HCT116 (cell line): ENCODE measurements at regions not wholly inside any gene's neighbourhood (a gene's known extent, or its start where the extent isn't known, plus 50 kb on each side); places are given as distances from the start of the nearest gene placed in this dataset.

ENCODE experiments used
- ATAC-seq: fragments of 200-7000 bp; cut with Tn5 transposase; 2 replicates; pipeline ENCODE4 v1.9.1; 2020; ENCODE audit warnings: mild to moderate bottlenecking, moderate library complexity
- BruUV-seq: library from RNA; stranded (reverse); fragments of 400-500 nt; replicated peaks from 2 replicates; lab custom pipeline; 2021; lab: Mats Ljungman, UMichigan
- CTCF ChIA-PET: fragments of 300-600 bp; sonication (Branson Sonifier 250); formaldehyde crosslinking; loops from one replicate; lab custom pipeline; 2021; ENCODE audit warnings: antibody characterized with exemption; lab: Charles Lee
- POLR2A ChIA-PET: fragments of 300-600, 350-600 bp; sonication (Branson Sonifier 250); formaldehyde crosslinking; loops from one replicate; lab custom pipeline; 2021; ENCODE audit warnings: antibody characterized with exemption; lab: Charles Lee
- RAD21 ChIA-PET, 2 experiments: fragments of 300-600 bp; sonication (Branson Sonifier 250); formaldehyde crosslinking; loops; one replicate each; lab custom pipeline; 2023; ENCODE audit warnings: low total read pairs in 2 of 2; ENCODE audit not compliant: uncharacterized antibody in 2 of 2, unreplicated experiment in 2 of 2, low non-redundant PET in 1 of 2; lab: Charles Lee
- DNase-seq: peaks from one replicate; pipeline ENCODE4 v3.0.0-alpha.2; 2010; ENCODE audit warnings: low read depth, low spot score
- H2AFZ ChIP-seq: fragments of 200-600 bp; shearing (Covaris generic), sonication (generic); 2 replicates; pipeline ENCODE4 v1.6.1; 2017; ENCODE audit warnings: low read depth, mixed run types, mixed read lengths, antibody characterized with exemption, low read length; ENCODE audit not compliant: poor library complexity, severe bottlenecking
- H3K27ac ChIP-seq: 2 replicates; pipeline ENCODE4 v1.5.1; 2012; ENCODE audit warnings: low read depth, low read length
- H3K27me3 ChIP-seq: fragments of 200-600 bp; sonication (generic); 2 replicates; pipeline ENCODE4 v1.6.1; 2016; ENCODE audit warnings: mixed run types, low read length, mixed read lengths; ENCODE audit not compliant: insufficient read depth
- H3K36me3 ChIP-seq, 2 experiments: fragments of 200-500 bp in 1 of 2; fragments of 200-600 bp in 1 of 2; sonication (Bioruptor generic) in 1 of 2; sonication (generic) in 1 of 2; 2 replicates each; pipeline versions ENCODE4 v1.5.1 to v1.6.1; 2014 to 2016; ENCODE audit warnings: low read length in 2 of 2, inconsistent platforms in 1 of 2, mixed read lengths in 1 of 2, mixed run types in 1 of 2; ENCODE audit not compliant: insufficient read depth in 2 of 2, control insufficient read depth in 1 of 2
- H3K4me1 ChIP-seq, 2 experiments: fragments of 200-600 bp in 1 of 2; sonication (generic) in 1 of 2; 2 replicates each; pipeline versions ENCODE4 v1.5.1 to v1.6.1; 2012 to 2017; ENCODE audit warnings: low read length in 2 of 2, inconsistent platforms in 1 of 2, mild to moderate bottlenecking in 1 of 2, mixed read lengths in 1 of 2, mixed run types in 1 of 2, moderate library complexity in 1 of 2; ENCODE audit not compliant: insufficient read depth in 2 of 2, control insufficient read depth in 1 of 2
- H3K4me2 ChIP-seq: fragments of 200-600 bp; sonication (generic); 2 replicates; pipeline ENCODE4 v1.6.1; 2017; ENCODE audit warnings: mixed run types, low read length, mixed read lengths
- H3K4me3 ChIP-seq, 2 experiments: fragments of 200-600 bp in 1 of 2; sonication (generic) in 1 of 2; replicated peaks in 1 of 2; 2 replicates each; pipeline ENCODE4 v1.5.1; 2011 to 2016; ENCODE audit warnings: low read length in 2 of 2, control low read depth in 1 of 2, low read depth in 1 of 2, mild to moderate bottlenecking in 1 of 2, mixed read lengths in 1 of 2, mixed run types in 1 of 2
- H3K79me2 ChIP-seq: fragments of 200-600 bp; sonication (generic); 2 replicates; pipeline ENCODE4 v1.6.1; 2017; ENCODE audit warnings: mild to moderate bottlenecking, mixed run types, low read length, moderate library complexity, mixed read lengths; ENCODE audit not compliant: insufficient read depth
- H3K9ac ChIP-seq: fragments of 200-600 bp; sonication (generic); 2 replicates; pipeline ENCODE4 v1.6.1; 2016; ENCODE audit warnings: low read length, mixed read lengths
- H3K9me2 ChIP-seq: fragments of 200-600 bp; sonication (generic), shearing (Covaris generic); 2 replicates; pipeline ENCODE4 v1.6.1; 2017; ENCODE audit warnings: mixed run types, mild to moderate bottlenecking, moderate library complexity; ENCODE audit not compliant: insufficient read depth
- H3K9me3 ChIP-seq, 2 experiments: fragments of 200-500 bp in 1 of 2; fragments of 200-600 bp in 1 of 2; sonication (Bioruptor generic) in 1 of 2; sonication (generic) in 1 of 2; 2 replicates each; pipeline ENCODE4 v1.6.1; 2014 to 2017; ENCODE audit warnings: low read length in 2 of 2, mixed read lengths in 2 of 2, inconsistent platforms in 1 of 2, low read depth in 1 of 2, mild to moderate bottlenecking in 1 of 2, mixed run types in 1 of 2, moderate library complexity in 1 of 2; ENCODE audit not compliant: control insufficient read depth in 1 of 2, insufficient read depth in 1 of 2
- H4K20me1 ChIP-seq: fragments of 200-600 bp; sonication (generic), shearing (Covaris generic); 2 replicates; pipeline ENCODE4 v1.6.1; 2017; ENCODE audit warnings: mixed run types, mild to moderate bottlenecking, moderate library complexity; ENCODE audit not compliant: insufficient read depth
- CBX3 ChIP-seq: IDR thresholded peaks from 2 replicates; pipeline ENCODE4 v1.6.1; 2012; ENCODE audit warnings: low read depth
- EGR1 ChIP-seq: IDR thresholded peaks from 2 replicates; pipeline ENCODE4 v1.6.1; 2012; ENCODE audit warnings: low read depth
- ELF1 ChIP-seq: IDR thresholded peaks from 2 replicates; pipeline ENCODE4 v1.6.1; 2012; ENCODE audit warnings: low read depth, borderline replicate concordance
- EZH2 ChIP-seq: fragments of 200-600 bp; sonication (generic); IDR thresholded peaks from 2 replicates; pipeline ENCODE4 v1.6.1; 2017; ENCODE audit warnings: antibody characterized with exemption, mixed run types
- EZH2phosphoT487 ChIP-seq: fragments of 200-600 bp; IDR thresholded peaks from 2 replicates; pipeline ENCODE4 v1.6.1; 2018; ENCODE audit warnings: antibody characterized with exemption, borderline replicate concordance
- FOSL1 ChIP-seq: IDR thresholded peaks from 2 replicates; pipeline ENCODE4 v1.6.1; 2012; ENCODE audit warnings: low read depth
- RAD21 ChIP-seq: IDR thresholded peaks from 2 replicates; pipeline ENCODE4 v1.6.1; 2012; ENCODE audit warnings: low read depth, mild to moderate bottlenecking
- SIN3A ChIP-seq: IDR thresholded peaks from 2 replicates; pipeline ENCODE4 v1.6.1; 2012; ENCODE audit warnings: low read depth
- SRF ChIP-seq: IDR thresholded peaks from 2 replicates; pipeline ENCODE4 v1.6.1; 2012; ENCODE audit warnings: low read depth
- TCF7L2 ChIP-seq: IDR thresholded peaks from 2 replicates; pipeline ENCODE4 v1.7.0; 2011; ENCODE audit warnings: borderline replicate concordance, inconsistent platforms; ENCODE audit not compliant: insufficient read depth, insufficient read length; ENCODE audit errors: extremely low read depth
- YY1 ChIP-seq: IDR thresholded peaks from 2 replicates; pipeline ENCODE4 v1.6.1; 2011; ENCODE audit warnings: low read length, low read depth, moderate library complexity, mild to moderate bottlenecking; ENCODE audit not compliant: insufficient replicate concordance; ENCODE audit errors: extremely low read depth
- ZBTB33 ChIP-seq: IDR thresholded peaks from 2 replicates; pipeline ENCODE4 v1.6.1; 2011; ENCODE audit warnings: mild to moderate bottlenecking, low read length, moderate library complexity; ENCODE audit not compliant: insufficient replicate concordance; ENCODE audit errors: extremely low read depth
- intact Hi-C: fragments of 100-400 bp; cut with micrococcal nuclease; formaldehyde crosslinking; loops from 2 replicates; pipeline ENCODE4 v1.10.0; 2022
- TF ChIP-seq, protein P1 (sequence below): IDR thresholded peaks from 2 replicates; pipeline ENCODE4 v1.6.1; 2012; ENCODE audit warnings: low read depth
- TF ChIP-seq, protein P2 (sequence below): IDR thresholded peaks from 2 replicates; pipeline ENCODE4 v1.6.1; 2012
- TF ChIP-seq, protein P3 (sequence below), 3 experiments: fragments of 200-600 bp in 1 of 3; sonication (generic) in 1 of 3; IDR thresholded peaks in 2 of 3; conservative IDR thresholded peaks in 1 of 3; 2 replicates each; pipeline ENCODE4 v1.5.1; 2012 to 2017; ENCODE audit warnings: low read depth in 2 of 3, low read length in 2 of 3, antibody characterized with exemption in 1 of 3, borderline replicate concordance in 1 of 3, control low read depth in 1 of 3, mild to moderate bottlenecking in 1 of 3, mixed read lengths in 1 of 3, mixed run types in 1 of 3, moderate library complexity in 1 of 3; ENCODE audit not compliant: insufficient read depth in 1 of 3

DNA sequence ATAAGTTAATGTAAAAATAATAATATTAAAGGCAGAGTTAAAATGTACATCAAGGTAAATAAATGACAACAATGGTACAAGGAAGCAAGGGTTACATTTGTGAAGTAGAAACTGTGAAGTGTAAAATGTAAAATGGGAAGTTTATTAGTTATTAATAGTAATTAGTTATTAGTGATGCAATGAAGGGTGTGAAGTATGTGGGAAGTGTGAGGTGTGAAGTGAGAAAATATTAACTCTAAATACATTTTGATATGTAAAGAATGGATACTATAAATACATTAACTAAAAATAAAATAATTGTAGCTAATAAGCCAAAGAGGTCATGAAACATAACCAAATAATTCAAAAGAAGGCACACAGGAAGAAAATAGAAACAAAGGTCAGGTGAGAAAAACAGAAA, 316.4 kb downstream of the GBA3 start:
- ChIA-PET CTCF (no interaction called here), POLR2A (no interaction called here), RAD21 (no interaction called here)
- Histone ChIP-seq H3K79me2 (no peaks in the 10 kb centered on the region), H3K9me2 (no peaks in the 10 kb centered on the region), H4K20me1 (no peaks in the 10 kb centered on the region), H3K9ac (no peak overlapping the region), H3K27ac (no peak overlapping the region), H3K4me2 (no peak overlapping the region), H3K36me3 (no peaks in the 10 kb centered on the region), H3K27me3 (no peaks in the 10 kb centered on the region), H3K9me3 (peaks cover 9 to 14% of the 10 kb centered on the region in 2 experiments; a peak in 2 of 4 replicates), H2AFZ (no peak overlapping the region), H3K4me1 (no peaks in the 10 kb centered on the region), H3K4me3 (no peak overlapping the region)
- DNase-seq (no peak), ATAC-seq (no peak)
- no TSS peak for BruUV-seq
- intact Hi-C loops, result no loop called here
- TF ChIP-seq SRF, result no peak
- TF ChIP-seq, protein P1, sequence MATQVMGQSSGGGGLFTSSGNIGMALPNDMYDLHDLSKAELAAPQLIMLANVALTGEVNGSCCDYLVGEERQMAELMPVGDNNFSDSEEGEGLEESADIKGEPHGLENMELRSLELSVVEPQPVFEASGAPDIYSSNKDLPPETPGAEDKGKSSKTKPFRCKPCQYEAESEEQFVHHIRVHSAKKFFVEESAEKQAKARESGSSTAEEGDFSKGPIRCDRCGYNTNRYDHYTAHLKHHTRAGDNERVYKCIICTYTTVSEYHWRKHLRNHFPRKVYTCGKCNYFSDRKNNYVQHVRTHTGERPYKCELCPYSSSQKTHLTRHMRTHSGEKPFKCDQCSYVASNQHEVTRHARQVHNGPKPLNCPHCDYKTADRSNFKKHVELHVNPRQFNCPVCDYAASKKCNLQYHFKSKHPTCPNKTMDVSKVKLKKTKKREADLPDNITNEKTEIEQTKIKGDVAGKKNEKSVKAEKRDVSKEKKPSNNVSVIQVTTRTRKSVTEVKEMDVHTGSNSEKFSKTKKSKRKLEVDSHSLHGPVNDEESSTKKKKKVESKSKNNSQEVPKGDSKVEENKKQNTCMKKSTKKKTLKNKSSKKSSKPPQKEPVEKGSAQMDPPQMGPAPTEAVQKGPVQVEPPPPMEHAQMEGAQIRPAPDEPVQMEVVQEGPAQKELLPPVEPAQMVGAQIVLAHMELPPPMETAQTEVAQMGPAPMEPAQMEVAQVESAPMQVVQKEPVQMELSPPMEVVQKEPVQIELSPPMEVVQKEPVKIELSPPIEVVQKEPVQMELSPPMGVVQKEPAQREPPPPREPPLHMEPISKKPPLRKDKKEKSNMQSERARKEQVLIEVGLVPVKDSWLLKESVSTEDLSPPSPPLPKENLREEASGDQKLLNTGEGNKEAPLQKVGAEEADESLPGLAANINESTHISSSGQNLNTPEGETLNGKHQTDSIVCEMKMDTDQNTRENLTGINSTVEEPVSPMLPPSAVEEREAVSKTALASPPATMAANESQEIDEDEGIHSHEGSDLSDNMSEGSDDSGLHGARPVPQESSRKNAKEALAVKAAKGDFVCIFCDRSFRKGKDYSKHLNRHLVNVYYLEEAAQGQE, result no peak
- no peak for TF ChIP-seq EZH2phosphoT487
- TF ChIP-seq TCF7L2, result no peak
- no peak for TF ChIP-seq CBX3
- TF ChIP-seq FOSL1, result no peak
- TF ChIP-seq, protein P2, sequence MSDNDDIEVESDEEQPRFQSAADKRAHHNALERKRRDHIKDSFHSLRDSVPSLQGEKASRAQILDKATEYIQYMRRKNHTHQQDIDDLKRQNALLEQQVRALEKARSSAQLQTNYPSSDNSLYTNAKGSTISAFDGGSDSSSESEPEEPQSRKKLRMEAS, result no peak
- TF ChIP-seq ZBTB33, result no peak
- TF ChIP-seq RAD21, result no peak
- no peak for TF ChIP-seq EGR1
- TF ChIP-seq ELF1, result no peak
- TF ChIP-seq, protein P3, sequence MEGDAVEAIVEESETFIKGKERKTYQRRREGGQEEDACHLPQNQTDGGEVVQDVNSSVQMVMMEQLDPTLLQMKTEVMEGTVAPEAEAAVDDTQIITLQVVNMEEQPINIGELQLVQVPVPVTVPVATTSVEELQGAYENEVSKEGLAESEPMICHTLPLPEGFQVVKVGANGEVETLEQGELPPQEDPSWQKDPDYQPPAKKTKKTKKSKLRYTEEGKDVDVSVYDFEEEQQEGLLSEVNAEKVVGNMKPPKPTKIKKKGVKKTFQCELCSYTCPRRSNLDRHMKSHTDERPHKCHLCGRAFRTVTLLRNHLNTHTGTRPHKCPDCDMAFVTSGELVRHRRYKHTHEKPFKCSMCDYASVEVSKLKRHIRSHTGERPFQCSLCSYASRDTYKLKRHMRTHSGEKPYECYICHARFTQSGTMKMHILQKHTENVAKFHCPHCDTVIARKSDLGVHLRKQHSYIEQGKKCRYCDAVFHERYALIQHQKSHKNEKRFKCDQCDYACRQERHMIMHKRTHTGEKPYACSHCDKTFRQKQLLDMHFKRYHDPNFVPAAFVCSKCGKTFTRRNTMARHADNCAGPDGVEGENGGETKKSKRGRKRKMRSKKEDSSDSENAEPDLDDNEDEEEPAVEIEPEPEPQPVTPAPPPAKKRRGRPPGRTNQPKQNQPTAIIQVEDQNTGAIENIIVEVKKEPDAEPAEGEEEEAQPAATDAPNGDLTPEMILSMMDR (IDR thresholded peaks at IDR 0.05 in 2 of 3, conservative IDR thresholded peaks at IDR 0.05 in 1 of 3; ENCODE audit: borderline replicate concordance in 1 of 3, insufficient read depth in 1 of 3, low read depth in 2 of 3, low read length in 2 of 3), result no peak
- no peak for TF ChIP-seq YY1
- TF ChIP-seq SIN3A, result no peak
- no peak for TF ChIP-seq EZH2
